ENCODE measurements at regions not wholly inside any gene's neighbourhood (a gene's known extent, or its start where the extent isn't known, plus 50 kb on each side); places are given as distances from the start of the nearest gene placed in this dataset.

DNA sequence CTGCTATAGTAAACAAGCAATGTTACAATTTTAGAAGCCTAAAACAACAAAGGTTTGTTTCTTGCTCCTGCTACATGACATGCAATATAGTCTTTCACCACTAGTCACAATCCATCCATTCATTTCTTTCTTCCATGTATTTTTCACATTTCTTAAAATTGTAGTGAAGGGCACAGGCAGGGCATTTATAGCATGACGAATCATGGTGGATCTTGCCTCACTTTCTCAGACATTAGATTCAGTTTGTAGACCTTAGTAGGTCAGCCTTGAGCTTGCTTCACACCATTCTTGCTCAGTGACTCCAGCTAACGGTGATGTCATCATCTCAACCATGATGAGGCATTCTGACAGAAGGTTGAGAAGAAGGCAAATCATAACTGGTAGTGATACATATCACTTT, 546.8 kb downstream of the TBL1XR1 start:
- TF ChIP-seq, protein P1, sequence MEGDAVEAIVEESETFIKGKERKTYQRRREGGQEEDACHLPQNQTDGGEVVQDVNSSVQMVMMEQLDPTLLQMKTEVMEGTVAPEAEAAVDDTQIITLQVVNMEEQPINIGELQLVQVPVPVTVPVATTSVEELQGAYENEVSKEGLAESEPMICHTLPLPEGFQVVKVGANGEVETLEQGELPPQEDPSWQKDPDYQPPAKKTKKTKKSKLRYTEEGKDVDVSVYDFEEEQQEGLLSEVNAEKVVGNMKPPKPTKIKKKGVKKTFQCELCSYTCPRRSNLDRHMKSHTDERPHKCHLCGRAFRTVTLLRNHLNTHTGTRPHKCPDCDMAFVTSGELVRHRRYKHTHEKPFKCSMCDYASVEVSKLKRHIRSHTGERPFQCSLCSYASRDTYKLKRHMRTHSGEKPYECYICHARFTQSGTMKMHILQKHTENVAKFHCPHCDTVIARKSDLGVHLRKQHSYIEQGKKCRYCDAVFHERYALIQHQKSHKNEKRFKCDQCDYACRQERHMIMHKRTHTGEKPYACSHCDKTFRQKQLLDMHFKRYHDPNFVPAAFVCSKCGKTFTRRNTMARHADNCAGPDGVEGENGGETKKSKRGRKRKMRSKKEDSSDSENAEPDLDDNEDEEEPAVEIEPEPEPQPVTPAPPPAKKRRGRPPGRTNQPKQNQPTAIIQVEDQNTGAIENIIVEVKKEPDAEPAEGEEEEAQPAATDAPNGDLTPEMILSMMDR (IDR thresholded peaks at IDR 0.05; ENCODE audit: insufficient read depth, low read depth, low read length) = no peak
- no peak for TF ChIP-seq EZH2 (IDR thresholded peaks at IDR 0.05; ENCODE audit: insufficient read depth, low read length)

Measured in astrocyte (in vitro differentiated cells and primary cell).